K562 (cell line): ENCODE measurements at regions not wholly inside any gene's neighbourhood (a gene's known extent, or its start where the extent isn't known, plus 50 kb on each side); places are given as distances from the start of the nearest gene placed in this dataset.
"Not testable (repeated sequence)": the region's sequence is repeated elsewhere in the genome, so short reads cannot be mapped to it uniquely, and the experiment has no call there.

Experiments used
- STAG1 ChIP-seq: sonication (generic); formaldehyde crosslinking; IDR thresholded peaks from 2 replicates; pipeline ENCODE4 v1.5.0; 2020; ENCODE audit warnings: missing genetic modification reagents, borderline replicate concordance
- ZNF384 ChIP-seq: IDR thresholded peaks from 2 replicates; pipeline ENCODE4 v1.6.1; 2012; ENCODE audit warnings: low read depth, low read length, improper control_type of control experiment

GRCh38 chr15:92850218-92850617, 49.9 kb upstream of the CHD2 start:
- not testable (repeated sequence) for TF ChIP-seq STAG1 (CRISPR knock-in tag); ZNF384
